GM12878 (cell line): ENCODE measurements at regions not wholly inside any gene's neighbourhood (a gene's known extent, or its start where the extent isn't known, plus 50 kb on each side); places are given as distances from the start of the nearest gene placed in this dataset.

Experiments
- ATAC-seq: fragments of 200-7000 bp; cut with Tn5 transposase; 3 replicates; pipeline ENCODE4 v1.9.1; 2020; ENCODE audit warnings: mild to moderate bottlenecking, moderate library complexity
- BruUV-seq: library from RNA; stranded (reverse); fragments of 400-500 nt; replicated peaks from 2 replicates; lab custom pipeline; 2021; lab: Mats Ljungman, UMichigan
- CTCF ChIA-PET: fragments of 300-600 bp; sonication (Branson Sonifier 250); formaldehyde crosslinking; extraction: SDS; loops from one replicate; lab custom pipeline; 2021; ENCODE audit warnings: inconsistent platforms; lab: Yijun Ruan, JAX
- POLR2A ChIA-PET: fragments of 350-600 bp; formaldehyde crosslinking; extraction: SDS; loops from one replicate; lab custom pipeline; 2021; ENCODE audit warnings: inconsistent platforms; lab: Charles Lee
- RAD21 ChIA-PET: fragments of 300-600 bp; sonication (Branson Sonifier 250); formaldehyde crosslinking; loops from one replicate; lab custom pipeline; 2023; ENCODE audit warnings: antibody characterized with exemption; ENCODE audit not compliant: unreplicated experiment; lab: Charles Lee
- SMC1A ChIA-PET: fragments of 300-600 bp; sonication (Branson Sonifier 250); formaldehyde crosslinking; loops from one replicate; lab custom pipeline; 2023; ENCODE audit not compliant: unreplicated experiment, uncharacterized antibody; lab: Charles Lee
- DNase-seq: peaks from one replicate; pipeline ENCODE4 v3.0.0-alpha.2; 2011; ENCODE audit warnings: low read depth, low spot score
- FAIRE-seq: peaks from 3 replicates; lab custom pipeline; 2011; peaks lifted over from hg19 to GRCh38; lab: Jason Lieb, UNC
- H2AFZ ChIP-seq: 2 replicates; pipeline ENCODE4 v1.6.0; 2011; ENCODE audit warnings: low read depth, low read length, control low read depth; ENCODE audit not compliant: control insufficient read depth
- H3K27ac ChIP-seq: 2 replicates; pipeline ENCODE4 v1.5.1; 2011; ENCODE audit warnings: control low read depth; ENCODE audit not compliant: control insufficient read depth, insufficient read depth
- H3K27me3 ChIP-seq, 2 experiments: replicated peaks in 1 of 2; 2 replicates each; pipeline versions ENCODE4 v1.6.0 to v1.6.1; 2011; ENCODE audit warnings: low read length in 1 of 2; ENCODE audit not compliant: control insufficient read depth in 2 of 2, insufficient read depth in 2 of 2
- H3K36me3 ChIP-seq, 2 experiments: 2 replicates each; pipeline ENCODE4 v1.5.1; 2011; ENCODE audit warnings: low read length in 1 of 2; ENCODE audit not compliant: control insufficient read depth in 2 of 2, insufficient read depth in 2 of 2
- H3K4me1 ChIP-seq: 2 replicates; pipeline ENCODE4 v1.6.1; 2011; ENCODE audit warnings: mild to moderate bottlenecking, low read length, moderate library complexity, mixed read lengths; ENCODE audit not compliant: control insufficient read depth, insufficient read depth
- H3K4me2 ChIP-seq: 2 replicates; pipeline ENCODE4 v1.6.0; 2011; ENCODE audit warnings: control low read depth; ENCODE audit not compliant: control insufficient read depth, insufficient read depth
- H3K4me3 ChIP-seq: fragments of 200-600 bp; sonication (generic); 2 replicates; pipeline ENCODE4 v1.5.1; 2016
- H3K79me2 ChIP-seq: 2 replicates; pipeline ENCODE4 v1.6.0; 2011; ENCODE audit warnings: low read length; ENCODE audit not compliant: control insufficient read depth, insufficient read depth
- H3K9ac ChIP-seq: 2 replicates; pipeline ENCODE4 v1.8.0; 2011; ENCODE audit warnings: low read length, control low read depth, mixed read lengths; ENCODE audit not compliant: control insufficient read depth, insufficient read depth
- H3K9me3 ChIP-seq: replicated peaks from 3 replicates; pipeline ENCODE4 v1.5.1; 2011; ENCODE audit warnings: mild to moderate bottlenecking, low read length; ENCODE audit not compliant: control insufficient read depth, insufficient read depth
- H4K20me1 ChIP-seq: 2 replicates; pipeline ENCODE4 v1.6.0; 2011; ENCODE audit not compliant: control insufficient read depth, insufficient read depth
- ATF3 ChIP-seq: IDR thresholded peaks from 2 replicates; pipeline ENCODE4 v1.6.1; 2011; ENCODE audit warnings: low read depth, mild to moderate bottlenecking, low read length, moderate library complexity, borderline replicate concordance; ENCODE audit errors: extremely low read depth
- CEBPZ ChIP-seq: fragments of 150-350 bp; IDR thresholded peaks from 2 replicates; pipeline ENCODE4 v1.6.1; 2016; ENCODE audit warnings: low read depth, low read length
- GATAD2B ChIP-seq: fragments of 450-650 bp; conservative IDR thresholded peaks from 2 replicates; pipeline ENCODE4 v1.6.1; 2017; ENCODE audit warnings: low read depth, mild to moderate bottlenecking, moderate library complexity
- HDAC6 ChIP-seq: fragments of 200-600 bp; sonication (generic); IDR thresholded peaks from one replicate; pipeline ENCODE4 v1.8.0; 2017; ENCODE audit warnings: antibody characterized with exemption; ENCODE audit not compliant: unreplicated experiment
- JUNB ChIP-seq: IDR thresholded peaks from 2 replicates; pipeline ENCODE4 v1.6.1; 2016; ENCODE audit warnings: antibody characterized with exemption, mild to moderate bottlenecking
- KAT2A ChIP-seq: conservative IDR thresholded peaks from 2 replicates; pipeline ENCODE4 v1.6.1; 2011; ENCODE audit warnings: low read depth, low read length; ENCODE audit not compliant: control insufficient read depth
- KLF5 ChIP-seq: fragments of 450-650 bp; IDR thresholded peaks from 2 replicates; pipeline ENCODE4 v1.6.1; 2014; ENCODE audit warnings: mild to moderate bottlenecking; ENCODE audit not compliant: partially characterized antibody
- NFXL1 ChIP-seq: fragments of 450-650 bp; IDR thresholded peaks from 2 replicates; pipeline ENCODE4 v1.6.1; 2017; ENCODE audit warnings: antibody characterized with exemption, mild to moderate bottlenecking, borderline replicate concordance
- NFYA ChIP-seq: IDR thresholded peaks from 2 replicates; pipeline ENCODE4 v1.6.1; 2011; ENCODE audit warnings: low read depth, mild to moderate bottlenecking, low read length, improper control_type of control experiment, borderline replicate concordance
- POLR2A ChIP-seq: IDR thresholded peaks from 2 replicates; pipeline ENCODE4 v1.6.1; 2011; ENCODE audit warnings: low read depth, mild to moderate bottlenecking, low read length
- POLR2AphosphoS5 ChIP-seq: IDR thresholded peaks from 2 replicates; pipeline ENCODE4 v1.6.1; 2011; ENCODE audit warnings: mild to moderate bottlenecking, low read length, inconsistent platforms
- WGBS: methylation state at CpG from one replicate; pipeline ENCODE4 v1.1.6; 2016; ENCODE audit warnings: low lambda C conversion rate; ENCODE audit not compliant: insufficient replicate concordance, insufficient coverage; ENCODE audit errors: missing lambda C conversion rate; 5-methylcytosine and 5-hydroxymethylcytosine counted together
- in situ Hi-C: fragments of 300-500 bp; cut with MboI; formaldehyde crosslinking; loops from 9 replicates; pipeline ENCODE4 v1.14.3; 2018; ENCODE audit warnings: mixed read lengths
- intact Hi-C: fragments of 100-400 bp; cut with micrococcal nuclease; formaldehyde crosslinking; loops from one replicate; pipeline ENCODE4 v1.14.2; 2022; ENCODE audit not compliant: unreplicated experiment
- TF ChIP-seq, protein P1 (sequence below): IDR thresholded peaks from 2 replicates; pipeline ENCODE4 v1.6.1; 2012; ENCODE audit warnings: low read depth, low read length, improper control_type of control experiment
- TF ChIP-seq, protein P2 (sequence below): fragments of 450-650 bp; formaldehyde crosslinking; IDR thresholded peaks from 2 replicates; pipeline ENCODE4 v1.4.0; 2022; ENCODE audit warnings: mild to moderate bottlenecking, moderate library complexity

- TF ChIP-seq, protein P1, sequence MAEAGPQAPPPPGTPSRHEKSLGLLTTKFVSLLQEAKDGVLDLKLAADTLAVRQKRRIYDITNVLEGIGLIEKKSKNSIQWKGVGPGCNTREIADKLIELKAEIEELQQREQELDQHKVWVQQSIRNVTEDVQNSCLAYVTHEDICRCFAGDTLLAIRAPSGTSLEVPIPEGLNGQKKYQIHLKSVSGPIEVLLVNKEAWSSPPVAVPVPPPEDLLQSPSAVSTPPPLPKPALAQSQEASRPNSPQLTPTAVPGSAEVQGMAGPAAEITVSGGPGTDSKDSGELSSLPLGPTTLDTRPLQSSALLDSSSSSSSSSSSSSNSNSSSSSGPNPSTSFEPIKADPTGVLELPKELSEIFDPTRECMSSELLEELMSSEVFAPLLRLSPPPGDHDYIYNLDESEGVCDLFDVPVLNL, result no peak
- TF ChIP-seq ATF3 (no peak), CEBPZ (no peak), JUNB (no peak), GATAD2B (no peak), POLR2A (no peak), KLF5 (no peak)
These were observed 202.4 kb upstream of the AGAP1 start (continued) for GRCh38 chr2:235291461-235291860.

DNA sequence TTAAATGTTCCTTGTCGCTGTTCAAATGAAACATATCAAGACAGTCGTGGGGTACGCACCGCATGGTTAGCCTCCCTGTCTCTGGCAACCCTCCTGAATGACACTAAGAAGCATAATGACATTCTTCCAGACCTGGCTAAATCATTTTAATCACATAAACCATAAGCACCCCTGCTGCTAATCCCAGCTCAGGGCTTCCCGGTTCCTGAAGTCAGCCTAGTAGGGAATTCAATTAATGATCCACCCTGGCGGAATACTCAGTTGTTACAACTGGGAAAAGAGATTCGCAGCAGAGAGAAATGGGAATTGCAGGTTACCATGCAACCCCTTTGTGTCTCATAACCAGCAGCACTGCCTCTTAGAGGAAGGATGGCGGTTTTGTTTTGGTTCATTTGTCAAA, 200.8 kb upstream of the AGAP1 start:
- ATAC-seq (no peak), FAIRE-seq (no peak), DNase-seq (no peak)
- SMC1A ChIA-PET, result no interaction called here
- Histone ChIP-seq H3K4me3 (no peak overlapping the region), H3K9ac (no peak overlapping the region), H2AFZ (no peak overlapping the region), H3K27me3 (no peaks in the 10 kb centered on the region), H3K36me3 (no peaks in the 10 kb centered on the region), H3K79me2 (no peaks in the 10 kb centered on the region), H3K9me3 (no peaks in the 10 kb centered on the region), H4K20me1 (no peaks in the 10 kb centered on the region), H3K4me1 (no peaks in the 10 kb centered on the region), H3K4me2 (no peak overlapping the region), H3K27ac (no peak overlapping the region)
- WGBS, result 33% methylated on average over 8 of the region's 8 CpGs
- TF ChIP-seq NFYA, result no peak
- no peak for TF ChIP-seq KAT2A
- no peak for TF ChIP-seq KLF5
- TF ChIP-seq, protein P2, sequence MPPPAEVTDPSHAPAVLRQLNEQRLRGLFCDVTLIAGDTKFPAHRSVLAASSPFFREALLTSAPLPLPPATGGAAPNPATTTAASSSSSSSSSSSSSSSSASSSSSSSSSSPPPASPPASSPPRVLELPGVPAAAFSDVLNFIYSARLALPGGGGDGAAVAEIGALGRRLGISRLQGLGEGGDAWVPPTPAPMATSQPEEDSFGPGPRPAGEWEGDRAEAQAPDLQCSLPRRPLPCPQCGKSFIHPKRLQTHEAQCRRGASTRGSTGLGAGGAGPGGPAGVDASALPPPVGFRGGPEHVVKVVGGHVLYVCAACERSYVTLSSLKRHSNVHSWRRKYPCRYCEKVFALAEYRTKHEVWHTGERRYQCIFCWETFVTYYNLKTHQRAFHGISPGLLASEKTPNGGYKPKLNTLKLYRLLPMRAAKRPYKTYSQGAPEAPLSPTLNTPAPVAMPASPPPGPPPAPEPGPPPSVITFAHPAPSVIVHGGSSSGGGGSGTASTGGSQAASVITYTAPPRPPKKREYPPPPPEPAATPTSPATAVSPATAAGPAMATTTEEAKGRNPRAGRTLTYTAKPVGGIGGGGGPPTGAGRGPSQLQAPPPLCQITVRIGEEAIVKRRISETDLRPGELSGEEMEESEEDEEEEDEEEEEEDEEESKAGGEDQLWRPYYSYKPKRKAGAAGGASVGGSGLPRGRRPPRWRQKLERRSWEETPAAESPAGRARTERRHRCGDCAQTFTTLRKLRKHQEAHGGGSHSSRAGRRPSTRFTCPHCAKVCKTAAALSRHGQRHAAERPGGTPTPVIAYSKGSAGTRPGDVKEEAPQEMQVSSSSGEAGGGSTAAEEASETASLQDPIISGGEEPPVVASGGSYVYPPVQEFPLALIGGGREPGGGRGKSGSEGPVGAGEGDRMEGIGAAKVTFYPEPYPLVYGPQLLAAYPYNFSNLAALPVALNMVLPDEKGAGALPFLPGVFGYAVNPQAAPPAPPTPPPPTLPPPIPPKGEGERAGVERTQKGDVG (CRISPR knock-in tag), result no peak
- no peak for TF ChIP-seq NFXL1
- TF ChIP-seq HDAC6, result no peak
- TF ChIP-seq ATF3, result no peak
- no peak for TF ChIP-seq POLR2AphosphoS5
- RAD21 ChIA-PET, result no interaction called here
- in situ Hi-C loops (no loop called here), intact Hi-C loops (no loop called here)
- no TSS peak for BruUV-seq
- POLR2A ChIA-PET, result no interaction called here
- CTCF ChIA-PET, result no interaction called here
